Astrocyte (in vitro differentiated cells and primary cell): ENCODE measurements at regions not wholly inside any gene's neighbourhood (a gene's known extent, or its start where the extent isn't known, plus 50 kb on each side); places are given as distances from the start of the nearest gene placed in this dataset.

Experiments
- DNase-seq: peaks from one replicate; pipeline ENCODE4 v3.0.0-alpha.2; 2010; ENCODE audit warnings: low read depth
- FAIRE-seq: peaks from 2 replicates; lab custom pipeline; 2011; peaks lifted over from hg19 to GRCh38; lab: Jason Lieb, UNC
- H2AFZ ChIP-seq: 2 replicates; pipeline ENCODE4 v1.6.0; 2012; ENCODE audit warnings: low read depth, low read length, inconsistent platforms
- H3K27ac ChIP-seq: 2 replicates; pipeline ENCODE4 v1.5.1; 2011; ENCODE audit warnings: low read depth, low read length, inconsistent platforms
- H3K27me3 ChIP-seq: 2 replicates; pipeline ENCODE4 v1.6.0; 2011; ENCODE audit warnings: low read length, inconsistent platforms; ENCODE audit not compliant: insufficient read depth
- H3K36me3 ChIP-seq: 2 replicates; pipeline ENCODE4 v1.5.1; 2011; ENCODE audit warnings: low read length, inconsistent platforms; ENCODE audit not compliant: insufficient read depth
- H3K4me1 ChIP-seq: 2 replicates; pipeline ENCODE4 v1.5.1; 2011; ENCODE audit warnings: low read length, inconsistent platforms; ENCODE audit not compliant: insufficient read depth
- H3K4me2 ChIP-seq: 2 replicates; pipeline ENCODE4 v1.6.0; 2012; ENCODE audit warnings: low read length, inconsistent platforms
- H3K4me3 ChIP-seq: 2 replicates; pipeline ENCODE4 v1.5.1; 2011; ENCODE audit warnings: low read depth, mild to moderate bottlenecking, low read length, inconsistent platforms; ENCODE audit not compliant: insufficient read depth
- H3K79me2 ChIP-seq: 2 replicates; pipeline ENCODE4 v1.6.0; 2012; ENCODE audit warnings: mild to moderate bottlenecking, low read length, inconsistent platforms; ENCODE audit not compliant: insufficient read depth
- H3K9ac ChIP-seq: 2 replicates; pipeline ENCODE4 v1.6.0; 2012; ENCODE audit warnings: mild to moderate bottlenecking, low read length, inconsistent platforms
- H3K9me3 ChIP-seq: 2 replicates; pipeline ENCODE4 v1.5.1; 2012; ENCODE audit warnings: low read depth, mild to moderate bottlenecking, low read length, inconsistent platforms; ENCODE audit not compliant: insufficient read depth
- H4K20me1 ChIP-seq: 2 replicates; pipeline ENCODE4 v1.6.0; 2012; ENCODE audit warnings: low read length, inconsistent platforms; ENCODE audit not compliant: insufficient read depth
- H3K27ac Mint-ChIP-seq: one replicate; pipeline ENCODE4 v1.8.0; 2021; ENCODE audit warnings: mild to moderate bottlenecking, mixed read lengths; ENCODE audit not compliant: unreplicated experiment
- H3K27me3 Mint-ChIP-seq: one replicate; pipeline ENCODE4 v1.8.0; 2021; ENCODE audit warnings: low read depth, mixed read lengths; ENCODE audit not compliant: unreplicated experiment
- H3K36me3 Mint-ChIP-seq: one replicate; pipeline ENCODE4 v1.8.0; 2021; ENCODE audit warnings: low read depth, mixed read lengths; ENCODE audit not compliant: unreplicated experiment
- H3K4me1 Mint-ChIP-seq: one replicate; pipeline ENCODE4 v1.8.0; 2021; ENCODE audit warnings: low read depth, mixed read lengths; ENCODE audit not compliant: unreplicated experiment
- H3K4me3 Mint-ChIP-seq: one replicate; pipeline ENCODE4 v1.8.0; 2021; ENCODE audit warnings: mild to moderate bottlenecking, moderate library complexity, mixed read lengths; ENCODE audit not compliant: unreplicated experiment
- H3K9me3 Mint-ChIP-seq: one replicate; pipeline ENCODE4 v1.8.0; 2021; ENCODE audit warnings: mild to moderate bottlenecking, mixed read lengths; ENCODE audit not compliant: unreplicated experiment
- EZH2 ChIP-seq: IDR thresholded peaks from 2 replicates; pipeline ENCODE4 v1.6.1; 2012; ENCODE audit warnings: mild to moderate bottlenecking, low read length, inconsistent platforms; ENCODE audit not compliant: insufficient read depth
- TF ChIP-seq, protein P1 (sequence below): IDR thresholded peaks from 2 replicates; pipeline ENCODE4 v1.5.1; 2011; ENCODE audit warnings: low read depth, mild to moderate bottlenecking, inconsistent platforms, low read length, moderate library complexity; ENCODE audit not compliant: insufficient read depth

DNA sequence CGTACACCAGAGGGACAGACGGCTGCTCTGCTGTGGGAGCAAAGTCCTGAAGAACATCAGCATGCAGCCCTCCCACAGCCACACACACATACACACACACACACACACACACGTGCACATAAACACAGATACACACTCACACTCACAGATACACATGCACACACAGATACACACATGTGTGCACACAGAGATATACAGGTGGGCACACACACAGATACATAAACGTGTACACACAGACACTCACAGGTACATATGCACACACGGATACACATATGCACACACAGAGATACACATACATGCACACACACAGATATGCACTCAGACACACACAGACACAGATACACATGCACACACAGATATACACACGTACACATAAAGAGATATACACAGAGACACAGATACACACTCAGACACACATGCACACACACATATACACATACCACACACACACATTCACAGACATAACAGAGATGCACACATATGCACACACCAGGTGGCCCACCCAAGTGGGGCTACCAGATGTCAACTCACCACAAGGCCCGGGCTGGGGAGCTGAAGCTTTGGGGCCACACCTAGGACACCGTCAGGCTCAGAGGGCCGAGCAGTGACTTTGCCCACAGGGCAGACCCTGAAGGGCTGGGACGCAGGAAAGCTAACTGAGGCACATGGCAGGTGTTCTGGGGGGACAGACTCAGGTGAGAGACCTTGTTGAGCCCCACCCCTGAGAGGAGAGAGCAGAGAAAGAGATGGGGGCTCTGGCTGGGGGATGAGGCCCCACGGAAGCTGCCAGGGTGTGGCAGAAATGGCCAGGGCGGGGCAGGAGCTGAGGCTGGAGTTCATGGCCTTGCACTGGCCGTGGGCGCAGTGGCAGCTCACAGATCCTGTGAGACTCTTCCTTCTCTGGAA lies 148.6 kb upstream of the PPP1R26 start:
- no peaks in the 10 kb centered on the region for H3K27me3 ChIP-seq
- peaks cover 3% of the 10 kb centered on the region for H3K36me3 Mint-ChIP-seq
- no peaks in the 10 kb centered on the region for H3K36me3 ChIP-seq
- H2AFZ ChIP-seq = no peak overlapping the region
- no peaks in the 10 kb centered on the region for H3K79me2 ChIP-seq
- no peak overlapping the region for H3K4me2 ChIP-seq
- no peak overlapping the region for H3K4me3 Mint-ChIP-seq
- H3K4me3 ChIP-seq = no peak overlapping the region
- no peak overlapping the region for H3K9ac ChIP-seq
- no peaks in the 10 kb centered on the region for H3K4me1 ChIP-seq
- no peaks in the 10 kb centered on the region for H4K20me1 ChIP-seq
- FAIRE-seq (no peak), DNase-seq (no peak)
- no peak overlapping the region for H3K27ac ChIP-seq
- H3K27ac Mint-ChIP-seq = no peak overlapping the region
- H3K9me3 ChIP-seq = peaks cover 8% of the 10 kb centered on the region
- H3K27me3 Mint-ChIP-seq = peaks cover 29% of the 10 kb centered on the region
- peaks cover 7% of the 10 kb centered on the region for H3K9me3 Mint-ChIP-seq
- no peaks in the 10 kb centered on the region for H3K4me1 Mint-ChIP-seq
- TF ChIP-seq, protein P1, sequence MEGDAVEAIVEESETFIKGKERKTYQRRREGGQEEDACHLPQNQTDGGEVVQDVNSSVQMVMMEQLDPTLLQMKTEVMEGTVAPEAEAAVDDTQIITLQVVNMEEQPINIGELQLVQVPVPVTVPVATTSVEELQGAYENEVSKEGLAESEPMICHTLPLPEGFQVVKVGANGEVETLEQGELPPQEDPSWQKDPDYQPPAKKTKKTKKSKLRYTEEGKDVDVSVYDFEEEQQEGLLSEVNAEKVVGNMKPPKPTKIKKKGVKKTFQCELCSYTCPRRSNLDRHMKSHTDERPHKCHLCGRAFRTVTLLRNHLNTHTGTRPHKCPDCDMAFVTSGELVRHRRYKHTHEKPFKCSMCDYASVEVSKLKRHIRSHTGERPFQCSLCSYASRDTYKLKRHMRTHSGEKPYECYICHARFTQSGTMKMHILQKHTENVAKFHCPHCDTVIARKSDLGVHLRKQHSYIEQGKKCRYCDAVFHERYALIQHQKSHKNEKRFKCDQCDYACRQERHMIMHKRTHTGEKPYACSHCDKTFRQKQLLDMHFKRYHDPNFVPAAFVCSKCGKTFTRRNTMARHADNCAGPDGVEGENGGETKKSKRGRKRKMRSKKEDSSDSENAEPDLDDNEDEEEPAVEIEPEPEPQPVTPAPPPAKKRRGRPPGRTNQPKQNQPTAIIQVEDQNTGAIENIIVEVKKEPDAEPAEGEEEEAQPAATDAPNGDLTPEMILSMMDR = no peak
- no peak for TF ChIP-seq EZH2

DNA sequence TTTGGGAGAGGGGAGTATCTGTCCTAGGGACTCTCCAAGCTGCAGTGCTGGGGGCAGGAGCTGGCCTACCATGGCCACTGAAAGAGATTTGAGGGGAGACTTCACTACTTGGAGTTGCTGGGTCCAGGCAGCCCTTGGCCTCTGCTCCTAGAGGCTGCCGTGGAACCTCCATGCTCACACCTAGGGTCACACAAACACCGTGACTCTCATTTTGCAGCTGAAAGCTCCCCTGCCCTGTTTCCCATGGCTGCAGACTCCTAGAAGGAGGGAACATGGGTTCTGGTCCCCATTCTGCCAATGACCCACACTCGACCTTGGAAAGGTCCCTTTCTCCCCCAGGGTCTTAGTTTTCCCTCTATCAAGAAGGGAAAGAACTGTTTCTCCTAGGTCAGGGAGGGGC lies 147.1 kb upstream of the PPP1R26 start:
- peaks cover 5% of the 10 kb centered on the region for H3K9me3 Mint-ChIP-seq
- Histone ChIP-seq H3K27me3 (no peaks in the 10 kb centered on the region), H3K9ac (no peak overlapping the region), H2AFZ (no peak overlapping the region), H3K9me3 (peaks cover 8% of the 10 kb centered on the region), H3K36me3 (no peaks in the 10 kb centered on the region), H4K20me1 (no peaks in the 10 kb centered on the region), H3K79me2 (no peaks in the 10 kb centered on the region), H3K4me3 (no peak overlapping the region), H3K27ac (no peak overlapping the region), H3K4me2 (no peak overlapping the region), H3K4me1 (no peaks in the 10 kb centered on the region)
- H3K27ac Mint-ChIP-seq = no peak overlapping the region
- DNase-seq (no peak), FAIRE-seq (no peak)
- peaks cover 32% of the 10 kb centered on the region for H3K27me3 Mint-ChIP-seq
- no peak overlapping the region for H3K4me3 Mint-ChIP-seq
- no peaks in the 10 kb centered on the region for H3K4me1 Mint-ChIP-seq
- TF ChIP-seq, protein P1 = no peak
- TF ChIP-seq EZH2 = no peak
- peaks cover 3% of the 10 kb centered on the region for H3K36me3 Mint-ChIP-seq
